ENCODE measurements at regions not wholly inside any gene's neighbourhood (a gene's known extent, or its start where the extent isn't known, plus 50 kb on each side); places are given as distances from the start of the nearest gene placed in this dataset.

GRCh38 chrX:42533761-42534160, 244.2 kb downstream of the PPP1R2C start:
- Histone ChIP-seq H3K4me3 (ENCODE audit: low read depth, low read length) (no peak overlapping the region), H3K27ac (ENCODE audit: extremely low read depth, low read depth, low read length) (no peak overlapping the region), H3K4me1 (ENCODE audit: control insufficient read depth, insufficient read depth, low read length) (no peaks in the 10 kb centered on the region), H3K36me3 (ENCODE audit: control insufficient read depth in 2 of 2, insufficient read depth in 1 of 2, low read length in 2 of 2) (no peaks in the 10 kb centered on the region), H3K9me3 (ENCODE audit: control insufficient read depth, insufficient read depth, low read depth, low read length) (no peaks in the 10 kb centered on the region)
- ChIA-PET POLR2A (no interaction called here), CTCF (no interaction called here)
- no peak for TF ChIP-seq OVOL3 (tag by site-specific recombination; IDR thresholded peaks at IDR 0.05)

- TF ChIP-seq ZNF2 (tag by site-specific recombination; IDR thresholded peaks at IDR 0.05): no peak
- TF ChIP-seq ZNF37A (tag by site-specific recombination; IDR thresholded peaks at IDR 0.05): no peak
- no peak for TF ChIP-seq ZNF561 (tag by site-specific recombination; IDR thresholded peaks at IDR 0.05; ENCODE audit: borderline replicate concordance)
- TF ChIP-seq SP2 (tag by site-specific recombination; IDR thresholded peaks at IDR 0.05): no peak
- TF ChIP-seq ZBTB6 (tag by site-specific recombination; IDR thresholded peaks at IDR 0.05): no peak
- no peak for TF ChIP-seq ZNF48 (tag by site-specific recombination; IDR thresholded peaks at IDR 0.05)
- TF ChIP-seq ZNF140 (tag by site-specific recombination; IDR thresholded peaks at IDR 0.05): no peak
- no peak for TF ChIP-seq ZNF18 (tag by site-specific recombination; IDR thresholded peaks at IDR 0.05)
- TF ChIP-seq ZNF692 (tag by site-specific recombination; IDR thresholded peaks at IDR 0.05): no peak
- TF ChIP-seq PBX3 (CRISPR knock-in tag; IDR thresholded peaks at IDR 0.05): no peak
- TF ChIP-seq ZNF701 (tag by site-specific recombination; IDR thresholded peaks at IDR 0.05): no peak
- TF ChIP-seq ZNF658 (tag by site-specific recombination; IDR thresholded peaks at IDR 0.05): no peak
- TF ChIP-seq KLF17 (tag by site-specific recombination; IDR thresholded peaks at IDR 0.05): no peak
- TF ChIP-seq PATZ1 (tag by site-specific recombination; IDR thresholded peaks at IDR 0.05): no peak
- TF ChIP-seq ZNF777 (tag by site-specific recombination; IDR thresholded peaks at IDR 0.05; ENCODE audit: borderline replicate concordance): no peak
- TF ChIP-seq ZNF169 (tag by site-specific recombination; IDR thresholded peaks at IDR 0.05): no peak
- TF ChIP-seq SALL2 (tag by site-specific recombination; IDR thresholded peaks at IDR 0.05; ENCODE audit: borderline replicate concordance): no peak
- TF ChIP-seq ZNF521 (tag by site-specific recombination; IDR thresholded peaks at IDR 0.05): no peak
- H3K4me3 ChIP-seq (ENCODE audit: low read depth, low read length): no peak overlapping the region
These were observed 246.5 kb downstream of the PPP1R2C start for GRCh38 chrX:42531441-42531840.

More at GRCh38 chrX:42531441-42531840, 246.5 kb downstream of the PPP1R2C start:
- Histone ChIP-seq H3K4me1 (ENCODE audit: control insufficient read depth, insufficient read depth, low read length) (no peaks in the 10 kb centered on the region), H3K27ac (ENCODE audit: extremely low read depth, low read depth, low read length) (no peak overlapping the region), H3K36me3 (ENCODE audit: control insufficient read depth in 2 of 2, insufficient read depth in 1 of 2, low read length in 2 of 2) (no peaks in the 10 kb centered on the region), H3K9me3 (ENCODE audit: control insufficient read depth, insufficient read depth, low read depth, low read length) (no peaks in the 10 kb centered on the region)
- ChIA-PET POLR2A (no interaction called here), CTCF (no interaction called here)

Data from HEK293 (cell line).